Central memory CD4-positive, alpha-beta T cell (primary cell): ENCODE measurements at regions not wholly inside any gene's neighbourhood (a gene's known extent, or its start where the extent isn't known, plus 50 kb on each side); places are given as distances from the start of the nearest gene placed in this dataset.

ENCODE experiments used
- DNase-seq: peaks from one replicate; pipeline ENCODE4 v3.0.0; 2022

GRCh38 chr6:153214436-153214835, 83.4 kb upstream of the RGS17 start:
- DNase-seq: no peak

- DNase-seq: no peak
Measured at GRCh38 chr6:153210083-153210482, 79.0 kb upstream of the RGS17 start.

DNA sequence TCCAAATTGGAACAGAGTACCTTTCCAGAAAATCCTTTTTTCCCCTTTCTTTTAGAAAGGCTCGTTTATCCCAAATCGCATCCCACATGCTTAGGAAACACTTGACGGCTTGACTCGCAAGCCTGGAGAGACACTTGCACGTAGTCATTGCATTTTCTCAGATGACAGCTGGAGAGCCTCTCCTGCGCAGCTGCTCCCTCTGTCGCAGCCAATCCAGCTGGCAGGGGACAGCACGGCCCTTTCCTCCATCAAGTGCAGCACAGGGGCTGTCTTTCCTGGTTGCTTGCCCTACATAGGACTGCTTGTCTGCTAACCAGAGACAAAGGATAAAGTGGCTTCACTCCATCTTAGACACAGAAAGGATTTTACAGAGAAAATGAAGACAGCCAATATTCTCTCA, 77.6 kb upstream of the RGS17 start:
- no peak for DNase-seq

DNA sequence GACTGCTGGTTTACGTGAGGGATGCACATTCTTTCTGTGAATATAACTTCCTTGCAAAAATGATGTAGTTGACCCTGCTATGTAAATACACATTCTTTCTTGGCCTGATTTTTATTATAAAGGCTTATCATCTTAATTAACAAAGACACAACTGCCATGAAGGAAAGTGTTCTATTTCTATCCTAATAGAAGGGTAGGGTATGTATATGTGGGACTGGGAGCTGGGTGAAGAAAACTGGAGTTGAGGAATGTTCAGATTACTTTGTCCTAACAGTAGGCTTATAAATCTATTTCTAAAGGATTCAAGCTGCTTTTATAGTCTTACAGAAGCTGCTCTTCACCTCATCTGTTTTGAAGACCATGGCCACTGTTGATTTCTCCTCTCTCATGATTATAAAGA, 76.5 kb upstream of the RGS17 start:
- no peak for DNase-seq

DNA sequence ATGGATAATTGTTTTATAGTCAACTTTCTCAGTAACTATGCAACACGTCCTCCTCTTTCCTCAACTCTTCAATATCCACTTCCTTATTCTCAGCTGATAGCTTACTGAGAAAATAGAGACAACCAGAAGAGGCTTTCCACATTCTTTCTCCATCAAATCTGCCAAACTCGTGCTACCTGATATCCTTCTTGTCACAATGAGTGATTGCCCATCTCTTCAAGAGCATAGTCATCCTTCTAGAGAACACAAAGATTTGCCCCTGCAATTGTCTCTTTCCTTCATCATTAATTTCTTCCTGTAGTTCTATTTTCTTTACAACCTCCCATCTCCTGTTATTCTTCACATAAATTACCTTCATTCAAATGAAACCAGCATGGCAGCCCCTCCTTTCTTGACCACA, 75.9 kb upstream of the RGS17 start:
- DNase-seq: no peak

GRCh38 chr6:153192943-153193885, 62.1 kb upstream of the RGS17 start:
- DNase-seq: no peak

DNA sequence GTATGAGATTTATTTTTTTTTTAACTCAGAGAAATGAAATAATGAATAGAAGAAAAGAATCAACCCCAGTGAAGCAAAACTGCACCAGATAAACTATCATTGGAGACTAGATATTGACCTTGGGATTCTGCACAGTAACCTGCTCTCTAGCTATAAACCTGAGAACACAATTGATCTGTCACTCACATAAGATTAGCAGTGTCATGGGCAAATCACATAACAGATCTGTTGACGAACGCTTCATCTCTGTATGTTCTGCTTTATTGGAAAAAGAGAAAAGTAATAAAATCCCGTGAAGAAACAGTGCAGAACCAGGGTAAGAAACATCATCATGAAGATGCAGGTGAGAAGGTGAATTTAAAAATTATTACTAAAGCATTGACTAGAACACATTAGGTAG, 52.8 kb upstream of the RGS17 start:
- DNase-seq: no peak
